ENCODE measurements at regions not wholly inside any gene's neighbourhood (a gene's known extent, or its start where the extent isn't known, plus 50 kb on each side); places are given as distances from the start of the nearest gene placed in this dataset.

GRCh38 chr9:12618956-12619355 lies 74.2 kb upstream of the TYRP1 start:
- DNase-seq, result no peak

- no peak for DNase-seq
These were observed 67.3 kb upstream of the TYRP1 start for GRCh38 chr9:12625844-12626243.

GRCh38 chr9:12627096-12627495 lies 66.1 kb upstream of the TYRP1 start:
- no peak for DNase-seq

- no peak for DNase-seq
These were observed 64.6 kb upstream of the TYRP1 start for GRCh38 chr9:12628546-12628945.

- DNase-seq, result no peak
These were observed 64.1 kb upstream of the TYRP1 start for GRCh38 chr9:12629067-12629466.

- no peak for DNase-seq
These were observed 61.3 kb upstream of the TYRP1 start for GRCh38 chr9:12631866-12632265.

GRCh38 chr9:12633016-12633765 lies 60.0 kb upstream of the TYRP1 start:
- no peak for DNase-seq

GRCh38 chr9:12640016-12640587 lies 53.1 kb upstream of the TYRP1 start:
- peak; percentile 35 for DNase-seq

GRCh38 chr9:12640866-12641636 lies 52.1 kb upstream of the TYRP1 start:
- DNase-seq, result peak; percentile 22

Measured in NCI-H2171 (cell line).